ENCODE measurements at regions not wholly inside any gene's neighbourhood (a gene's known extent, or its start where the extent isn't known, plus 50 kb on each side); places are given as distances from the start of the nearest gene placed in this dataset.

DNA sequence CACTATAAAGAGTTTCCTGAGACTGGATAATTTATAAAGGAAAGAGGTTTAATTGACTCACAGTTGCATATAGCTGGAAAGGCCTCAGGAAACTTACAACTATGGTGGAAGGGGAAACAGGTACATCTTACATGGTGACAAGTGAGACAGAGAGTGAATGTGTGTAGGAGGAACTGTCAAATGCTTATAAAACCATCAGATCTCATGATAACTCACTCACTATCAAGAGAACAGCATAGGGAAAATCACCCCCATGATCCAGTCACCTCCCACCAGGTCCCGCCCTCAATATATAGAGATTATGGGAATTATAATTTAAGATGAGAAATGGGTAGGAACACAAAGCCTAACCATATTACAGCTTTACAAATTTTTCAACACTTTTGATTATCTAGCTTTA lies 266.0 kb downstream of the DTHD1 start:
- Histone ChIP-seq H3K9me3 (ENCODE audit: control insufficient read depth, insufficient read depth, low read depth, low read length) (no peaks in the 10 kb centered on the region), H3K36me3 (ENCODE audit: control insufficient read depth in 2 of 2, insufficient read depth in 1 of 2, low read length in 2 of 2) (no peaks in the 10 kb centered on the region), H3K27ac (ENCODE audit: extremely low read depth, low read depth, low read length) (no peak overlapping the region), H3K4me1 (ENCODE audit: control insufficient read depth, insufficient read depth, low read length) (no peaks in the 10 kb centered on the region), H3K4me3 (ENCODE audit: low read depth, low read length) (no peak overlapping the region)
- TF ChIP-seq, protein P1, sequence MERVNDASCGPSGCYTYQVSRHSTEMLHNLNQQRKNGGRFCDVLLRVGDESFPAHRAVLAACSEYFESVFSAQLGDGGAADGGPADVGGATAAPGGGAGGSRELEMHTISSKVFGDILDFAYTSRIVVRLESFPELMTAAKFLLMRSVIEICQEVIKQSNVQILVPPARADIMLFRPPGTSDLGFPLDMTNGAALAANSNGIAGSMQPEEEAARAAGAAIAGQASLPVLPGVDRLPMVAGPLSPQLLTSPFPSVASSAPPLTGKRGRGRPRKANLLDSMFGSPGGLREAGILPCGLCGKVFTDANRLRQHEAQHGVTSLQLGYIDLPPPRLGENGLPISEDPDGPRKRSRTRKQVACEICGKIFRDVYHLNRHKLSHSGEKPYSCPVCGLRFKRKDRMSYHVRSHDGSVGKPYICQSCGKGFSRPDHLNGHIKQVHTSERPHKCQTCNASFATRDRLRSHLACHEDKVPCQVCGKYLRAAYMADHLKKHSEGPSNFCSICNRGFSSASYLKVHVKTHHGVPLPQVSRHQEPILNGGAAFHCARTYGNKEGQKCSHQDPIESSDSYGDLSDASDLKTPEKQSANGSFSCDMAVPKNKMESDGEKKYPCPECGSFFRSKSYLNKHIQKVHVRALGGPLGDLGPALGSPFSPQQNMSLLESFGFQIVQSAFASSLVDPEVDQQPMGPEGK (tag by site-specific recombination; IDR thresholded peaks at IDR 0.05), result no peak
- TF ChIP-seq ZNF157 (tag by site-specific recombination; IDR thresholded peaks at IDR 0.05) (no peak), ZNF830 (tag by site-specific recombination; IDR thresholded peaks at IDR 0.05; ENCODE audit: low read depth) (no peak), ZNF501 (tag by site-specific recombination; IDR thresholded peaks at IDR 0.05) (no peak), ZNF335 (tag by site-specific recombination; conservative IDR thresholded peaks at IDR 0.05) (no peak), ZNF24 (tag by site-specific recombination; IDR thresholded peaks at IDR 0.05) (no peak), KLF8 (tag by site-specific recombination; IDR thresholded peaks at IDR 0.05) (no peak), ZNF311 (tag by site-specific recombination; IDR thresholded peaks at IDR 0.05; ENCODE audit: borderline replicate concordance) (no peak), ZNF266 (tag by site-specific recombination; IDR thresholded peaks at IDR 0.05; ENCODE audit: low read depth) (no peak), ZNF626 (tag by site-specific recombination; IDR thresholded peaks at IDR 0.05) (no peak), ZNF16 (tag by site-specific recombination; IDR thresholded peaks at IDR 0.05; ENCODE audit: low read depth) (no peak), ZNF521 (tag by site-specific recombination; IDR thresholded peaks at IDR 0.05) (no peak), ZNF548 (tag by site-specific recombination; IDR thresholded peaks at IDR 0.05) (no peak)
- TF ChIP-seq, protein P2, sequence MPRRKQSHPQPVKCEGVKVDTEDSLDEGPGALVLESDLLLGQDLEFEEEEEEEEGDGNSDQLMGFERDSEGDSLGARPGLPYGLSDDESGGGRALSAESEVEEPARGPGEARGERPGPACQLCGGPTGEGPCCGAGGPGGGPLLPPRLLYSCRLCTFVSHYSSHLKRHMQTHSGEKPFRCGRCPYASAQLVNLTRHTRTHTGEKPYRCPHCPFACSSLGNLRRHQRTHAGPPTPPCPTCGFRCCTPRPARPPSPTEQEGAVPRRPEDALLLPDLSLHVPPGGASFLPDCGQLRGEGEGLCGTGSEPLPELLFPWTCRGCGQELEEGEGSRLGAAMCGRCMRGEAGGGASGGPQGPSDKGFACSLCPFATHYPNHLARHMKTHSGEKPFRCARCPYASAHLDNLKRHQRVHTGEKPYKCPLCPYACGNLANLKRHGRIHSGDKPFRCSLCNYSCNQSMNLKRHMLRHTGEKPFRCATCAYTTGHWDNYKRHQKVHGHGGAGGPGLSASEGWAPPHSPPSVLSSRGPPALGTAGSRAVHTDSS (tag by site-specific recombination; IDR thresholded peaks at IDR 0.05), result no peak
- TF ChIP-seq, protein P3, sequence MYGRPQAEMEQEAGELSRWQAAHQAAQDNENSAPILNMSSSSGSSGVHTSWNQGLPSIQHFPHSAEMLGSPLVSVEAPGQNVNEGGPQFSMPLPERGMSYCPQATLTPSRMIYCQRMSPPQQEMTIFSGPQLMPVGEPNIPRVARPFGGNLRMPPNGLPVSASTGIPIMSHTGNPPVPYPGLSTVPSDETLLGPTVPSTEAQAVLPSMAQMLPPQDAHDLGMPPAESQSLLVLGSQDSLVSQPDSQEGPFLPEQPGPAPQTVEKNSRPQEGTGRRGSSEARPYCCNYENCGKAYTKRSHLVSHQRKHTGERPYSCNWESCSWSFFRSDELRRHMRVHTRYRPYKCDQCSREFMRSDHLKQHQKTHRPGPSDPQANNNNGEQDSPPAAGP (tag by site-specific recombination; IDR thresholded peaks at IDR 0.05), result no peak
- TF ChIP-seq, protein P4, sequence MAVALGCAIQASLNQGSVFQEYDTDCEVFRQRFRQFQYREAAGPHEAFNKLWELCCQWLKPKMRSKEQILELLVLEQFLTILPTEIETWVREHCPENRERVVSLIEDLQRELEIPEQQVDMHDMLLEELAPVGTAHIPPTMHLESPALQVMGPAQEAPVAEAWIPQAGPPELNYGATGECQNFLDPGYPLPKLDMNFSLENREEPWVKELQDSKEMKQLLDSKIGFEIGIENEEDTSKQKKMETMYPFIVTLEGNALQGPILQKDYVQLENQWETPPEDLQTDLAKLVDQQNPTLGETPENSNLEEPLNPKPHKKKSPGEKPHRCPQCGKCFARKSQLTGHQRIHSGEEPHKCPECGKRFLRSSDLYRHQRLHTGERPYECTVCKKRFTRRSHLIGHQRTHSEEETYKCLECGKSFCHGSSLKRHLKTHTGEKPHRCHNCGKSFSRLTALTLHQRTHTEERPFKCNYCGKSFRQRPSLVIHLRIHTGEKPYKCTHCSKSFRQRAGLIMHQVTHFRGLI (tag by site-specific recombination; IDR thresholded peaks at IDR 0.05), result no peak
- TF ChIP-seq, protein P5, sequence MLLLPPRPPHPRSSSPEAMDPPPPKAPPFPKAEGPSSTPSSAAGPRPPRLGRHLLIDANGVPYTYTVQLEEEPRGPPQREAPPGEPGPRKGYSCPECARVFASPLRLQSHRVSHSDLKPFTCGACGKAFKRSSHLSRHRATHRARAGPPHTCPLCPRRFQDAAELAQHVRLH (tag by site-specific recombination; IDR thresholded peaks at IDR 0.05), result no peak
- POLR2A ChIA-PET, result no interaction called here
- CTCF ChIA-PET, result no interaction called here

DNA sequence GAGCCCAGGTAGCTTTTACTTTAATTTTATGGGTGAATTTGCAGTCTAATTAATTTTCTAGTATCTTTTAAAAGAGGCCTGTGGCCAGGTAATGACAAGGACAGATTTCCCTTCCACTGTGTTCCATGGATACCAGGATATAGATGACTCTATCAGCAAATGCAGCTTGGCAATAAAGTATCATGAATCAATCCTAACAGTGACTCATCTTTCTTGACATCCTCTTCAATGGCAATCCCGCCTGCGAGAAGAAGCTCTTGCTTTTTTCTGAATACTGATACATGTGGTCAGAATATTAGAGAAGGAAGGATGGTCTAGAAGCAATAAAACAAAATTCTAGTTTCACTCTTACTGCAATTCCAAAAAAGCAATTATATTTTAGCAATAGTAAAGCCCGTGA lies 267.8 kb downstream of the DTHD1 start:
- Histone ChIP-seq H3K4me3 (ENCODE audit: low read depth, low read length) (no peak overlapping the region), H3K36me3 (ENCODE audit: control insufficient read depth in 2 of 2, insufficient read depth in 1 of 2, low read length in 2 of 2) (no peaks in the 10 kb centered on the region), H3K9me3 (ENCODE audit: control insufficient read depth, insufficient read depth, low read depth, low read length) (no peaks in the 10 kb centered on the region), H3K4me1 (ENCODE audit: control insufficient read depth, insufficient read depth, low read length) (no peaks in the 10 kb centered on the region), H3K27ac (ENCODE audit: extremely low read depth, low read depth, low read length) (no peak overlapping the region)
- TF ChIP-seq, protein P6, sequence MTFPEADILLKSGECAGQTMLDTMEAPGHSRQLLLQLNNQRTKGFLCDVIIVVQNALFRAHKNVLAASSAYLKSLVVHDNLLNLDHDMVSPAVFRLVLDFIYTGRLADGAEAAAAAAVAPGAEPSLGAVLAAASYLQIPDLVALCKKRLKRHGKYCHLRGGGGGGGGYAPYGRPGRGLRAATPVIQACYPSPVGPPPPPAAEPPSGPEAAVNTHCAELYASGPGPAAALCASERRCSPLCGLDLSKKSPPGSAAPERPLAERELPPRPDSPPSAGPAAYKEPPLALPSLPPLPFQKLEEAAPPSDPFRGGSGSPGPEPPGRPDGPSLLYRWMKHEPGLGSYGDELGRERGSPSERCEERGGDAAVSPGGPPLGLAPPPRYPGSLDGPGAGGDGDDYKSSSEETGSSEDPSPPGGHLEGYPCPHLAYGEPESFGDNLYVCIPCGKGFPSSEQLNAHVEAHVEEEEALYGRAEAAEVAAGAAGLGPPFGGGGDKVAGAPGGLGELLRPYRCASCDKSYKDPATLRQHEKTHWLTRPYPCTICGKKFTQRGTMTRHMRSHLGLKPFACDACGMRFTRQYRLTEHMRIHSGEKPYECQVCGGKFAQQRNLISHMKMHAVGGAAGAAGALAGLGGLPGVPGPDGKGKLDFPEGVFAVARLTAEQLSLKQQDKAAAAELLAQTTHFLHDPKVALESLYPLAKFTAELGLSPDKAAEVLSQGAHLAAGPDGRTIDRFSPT (tag by site-specific recombination; IDR thresholded peaks at IDR 0.05), result no peak
- no peak for TF ChIP-seq ZNF792 (tag by site-specific recombination; IDR thresholded peaks at IDR 0.05)
- no peak for TF ChIP-seq REPIN1 (tag by site-specific recombination; IDR thresholded peaks at IDR 0.05; ENCODE audit: low read depth)
- no peak for TF ChIP-seq EGR2 (tag by site-specific recombination; IDR thresholded peaks at IDR 0.05; ENCODE audit: low read depth)
- no peak for TF ChIP-seq ZNF664 (tag by site-specific recombination; IDR thresholded peaks at IDR 0.05)
- CTCF ChIA-PET, result no interaction called here
- POLR2A ChIA-PET, result no interaction called here

All from HEK293 (cell line).